ENCODE measurements at regions not wholly inside any gene's neighbourhood (a gene's known extent, or its start where the extent isn't known, plus 50 kb on each side); places are given as distances from the start of the nearest gene placed in this dataset.

DNA sequence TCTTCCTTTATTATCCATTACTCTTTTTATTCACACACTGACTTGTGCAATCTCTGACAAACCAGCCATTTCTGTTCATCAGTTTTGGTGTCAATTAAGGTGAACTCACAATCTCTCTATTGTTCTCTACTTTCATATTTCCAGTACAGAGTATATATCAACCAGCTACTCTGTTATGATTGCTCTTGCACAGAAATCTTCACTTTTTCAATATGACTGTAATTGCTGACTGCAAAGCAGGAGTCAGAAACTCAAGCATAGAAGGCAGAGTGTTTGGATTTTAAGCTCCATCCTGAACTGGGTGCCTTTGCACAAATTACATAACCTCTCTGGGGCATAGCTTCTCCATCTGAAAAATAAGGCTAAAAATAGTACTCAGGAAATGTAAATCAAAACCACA, 1042.0 kb downstream of the GRM8 start:
- DNase-seq: no peak
- intact Hi-C loops (cut with DNase I; ENCODE audit: low total_unique reads): no loop called here
- H3K27me3 ChIP-seq (replicated peaks in 1 of 7): no peaks in the 10 kb centered on the region
- H3K9me3 ChIP-seq: no peaks in the 10 kb centered on the region
- H3K27ac ChIP-seq: no peak overlapping the region
- H3K4me1 ChIP-seq: no peaks in the 10 kb centered on the region
- H3K36me3 ChIP-seq: no peaks in the 10 kb centered on the region
- TF ChIP-seq POLR2A (IDR thresholded peaks at IDR 0.05) (no peak), POLR2AphosphoS5 (IDR thresholded peaks at IDR 0.05) (no peak)
- TF ChIP-seq, protein P1, sequence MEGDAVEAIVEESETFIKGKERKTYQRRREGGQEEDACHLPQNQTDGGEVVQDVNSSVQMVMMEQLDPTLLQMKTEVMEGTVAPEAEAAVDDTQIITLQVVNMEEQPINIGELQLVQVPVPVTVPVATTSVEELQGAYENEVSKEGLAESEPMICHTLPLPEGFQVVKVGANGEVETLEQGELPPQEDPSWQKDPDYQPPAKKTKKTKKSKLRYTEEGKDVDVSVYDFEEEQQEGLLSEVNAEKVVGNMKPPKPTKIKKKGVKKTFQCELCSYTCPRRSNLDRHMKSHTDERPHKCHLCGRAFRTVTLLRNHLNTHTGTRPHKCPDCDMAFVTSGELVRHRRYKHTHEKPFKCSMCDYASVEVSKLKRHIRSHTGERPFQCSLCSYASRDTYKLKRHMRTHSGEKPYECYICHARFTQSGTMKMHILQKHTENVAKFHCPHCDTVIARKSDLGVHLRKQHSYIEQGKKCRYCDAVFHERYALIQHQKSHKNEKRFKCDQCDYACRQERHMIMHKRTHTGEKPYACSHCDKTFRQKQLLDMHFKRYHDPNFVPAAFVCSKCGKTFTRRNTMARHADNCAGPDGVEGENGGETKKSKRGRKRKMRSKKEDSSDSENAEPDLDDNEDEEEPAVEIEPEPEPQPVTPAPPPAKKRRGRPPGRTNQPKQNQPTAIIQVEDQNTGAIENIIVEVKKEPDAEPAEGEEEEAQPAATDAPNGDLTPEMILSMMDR (IDR thresholded peaks at IDR 0.05 in 8 of 11, conservative IDR thresholded peaks at IDR 0.05 in 3 of 11): no peak
- H3K4me3 ChIP-seq: no peak overlapping the region

DNA sequence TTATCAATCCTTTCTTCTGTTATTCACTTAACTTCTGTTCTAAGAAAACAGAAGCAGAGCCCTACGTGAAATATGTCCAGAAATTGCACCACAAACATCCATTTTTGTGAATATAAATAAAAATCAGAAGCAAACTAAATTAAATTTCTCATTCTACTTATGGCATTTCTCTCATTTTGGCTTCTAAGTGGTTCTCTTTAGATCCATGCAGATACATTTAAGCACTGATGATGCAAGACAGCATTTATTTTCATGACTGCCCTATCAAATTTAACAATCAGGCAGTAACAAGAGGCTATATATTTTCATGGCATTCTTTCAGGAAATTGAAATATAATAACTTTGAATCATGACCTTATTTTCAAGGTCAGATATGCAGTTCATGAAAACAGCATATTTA, 1049.6 kb downstream of the GRM8 start:
- no peaks in the 10 kb centered on the region for H3K4me1 ChIP-seq
- WGBS, 5 donors: 30 to 56% (median 39%) methylated on average over 1 of the region's 1 CpG
- no peak overlapping the region for H3K27ac ChIP-seq
- intact Hi-C loops (cut with DNase I; ENCODE audit: low total_unique reads): no loop called here
- peaks cover 0 to 4% (median 0%) of the 10 kb centered on the region in 8 donors for H3K9me3 ChIP-seq
- H3K36me3 ChIP-seq: no peaks in the 10 kb centered on the region
- no peak overlapping the region for H3K4me3 ChIP-seq
- TF ChIP-seq, protein P1 (IDR thresholded peaks at IDR 0.05 in 8 of 11, conservative IDR thresholded peaks at IDR 0.05 in 3 of 11): no peak
- TF ChIP-seq POLR2A (IDR thresholded peaks at IDR 0.05) (no peak), POLR2AphosphoS5 (IDR thresholded peaks at IDR 0.05) (no peak)
- DNase-seq: no peak
- H3K27me3 ChIP-seq (replicated peaks in 1 of 7): no peaks in the 10 kb centered on the region

DNA sequence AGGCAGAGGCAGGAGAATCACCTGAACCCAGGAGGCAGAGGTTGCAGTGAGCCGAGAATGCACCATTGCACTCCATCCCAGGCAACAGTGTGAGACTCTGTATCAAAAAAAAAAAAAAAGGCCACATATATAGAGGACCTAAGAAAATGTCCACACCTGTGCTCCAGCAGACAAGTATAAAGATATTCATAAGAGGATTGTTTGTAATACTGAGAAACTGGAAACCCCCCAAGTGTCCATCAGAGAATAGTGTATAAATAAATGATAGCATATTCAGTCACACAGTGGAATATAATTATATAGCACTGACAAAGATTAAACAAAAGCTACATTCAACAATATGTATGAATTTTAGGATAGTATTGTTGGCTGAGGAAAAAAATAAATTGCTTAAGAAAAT, 1050.6 kb downstream of the GRM8 start:
- Histone ChIP-seq H3K27me3 (replicated peaks in 1 of 7) (no peaks in the 10 kb centered on the region), H3K36me3 (no peaks in the 10 kb centered on the region), H3K9me3 (peaks cover 0 to 4% (median 0%) of the 10 kb centered on the region in 8 donors), H3K4me1 (no peaks in the 10 kb centered on the region), H3K27ac (no peak overlapping the region), H3K4me3 (no peak overlapping the region)
- DNase-seq: no peak
- TF ChIP-seq POLR2A (IDR thresholded peaks at IDR 0.05): no peak
- TF ChIP-seq, protein P1 (IDR thresholded peaks at IDR 0.05 in 8 of 11, conservative IDR thresholded peaks at IDR 0.05 in 3 of 11): no peak
- no peak for TF ChIP-seq POLR2AphosphoS5 (IDR thresholded peaks at IDR 0.05)
- 56 to 92% (median 81%) methylated on average over 1 of the region's 1 CpG for WGBS, 5 donors
- intact Hi-C loops (cut with DNase I; ENCODE audit: low total_unique reads): no loop called here

DNA sequence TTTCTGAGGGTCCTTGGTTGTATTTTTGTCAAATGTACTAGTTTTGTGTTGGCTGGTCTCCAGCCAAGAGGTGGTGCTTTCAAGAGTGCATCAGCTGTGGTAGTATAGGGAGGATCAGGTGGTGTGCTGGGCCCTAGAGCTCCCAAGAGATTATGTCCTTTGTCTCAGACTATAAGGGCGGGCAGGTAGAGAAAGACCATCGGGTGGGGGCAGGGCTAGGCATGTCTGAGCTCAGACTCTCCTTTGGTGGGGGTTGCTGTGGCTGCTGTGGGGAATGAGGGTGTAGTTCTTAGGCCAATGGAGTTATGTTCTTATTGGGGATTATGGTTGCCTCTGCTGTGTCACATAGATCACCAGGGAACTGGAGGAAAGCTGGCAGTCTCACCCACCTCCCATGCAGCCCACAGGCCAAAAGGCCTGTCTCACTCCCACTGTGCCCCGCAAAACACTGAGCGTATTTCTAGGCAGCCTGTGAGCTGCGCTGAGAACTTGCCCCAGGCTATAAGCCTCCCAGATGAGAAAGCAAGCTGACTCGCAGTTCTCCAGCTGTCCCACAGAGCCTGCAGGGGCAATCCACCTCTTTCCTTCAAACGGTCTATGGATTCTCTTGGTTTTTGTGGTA, 1066.7 kb downstream of the GRM8 start:
- Histone ChIP-seq H3K9me3 (peaks cover 0 to 40% (median 13%) of the 10 kb centered on the region in 8 donors), H3K4me1 (no peaks in the 10 kb centered on the region), H3K27ac (no peak overlapping the region), H3K36me3 (no peaks in the 10 kb centered on the region), H3K4me3 (no peak overlapping the region), H3K27me3 (replicated peaks in 1 of 7) (no peaks in the 10 kb centered on the region)
- no peak for DNase-seq
- 58 to 77% (median 64%) methylated on average over 7 of the region's 7 CpGs for WGBS, 5 donors
- intact Hi-C loops (cut with DNase I; ENCODE audit: low total_unique reads): no loop called here
- TF ChIP-seq POLR2AphosphoS5 (IDR thresholded peaks at IDR 0.05) (no peak), POLR2A (IDR thresholded peaks at IDR 0.05) (no peak)
- TF ChIP-seq, protein P1 (IDR thresholded peaks at IDR 0.05 in 8 of 11, conservative IDR thresholded peaks at IDR 0.05 in 3 of 11): no peak

All from spleen (tissue), 11 donors.